ENCODE measurements at regions not wholly inside any gene's neighbourhood (a gene's known extent, or its start where the extent isn't known, plus 50 kb on each side); places are given as distances from the start of the nearest gene placed in this dataset.

DNA sequence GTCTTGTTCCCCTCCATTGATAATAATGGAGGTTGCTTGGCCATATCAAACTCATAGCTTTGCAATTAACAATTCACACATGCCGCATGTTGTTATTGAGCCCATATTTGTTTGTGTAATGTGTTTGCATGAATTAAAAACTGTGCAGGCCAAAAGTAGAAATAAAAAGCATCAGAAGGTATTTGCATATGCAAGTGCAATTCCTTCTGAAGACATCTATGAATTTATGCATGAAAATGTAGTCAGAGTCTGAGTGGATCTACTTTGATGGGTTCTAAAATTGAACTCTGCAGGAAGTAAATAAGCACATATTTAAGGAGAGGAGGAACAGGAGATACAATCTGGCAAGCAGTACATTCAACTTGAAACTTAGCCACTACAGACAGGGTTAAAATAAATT, 1004.6 kb upstream of the WWC1 start:
- no peak overlapping the region for H3K4me3 ChIP-seq (ENCODE audit: control insufficient read depth in 2 of 3, extremely low read depth in 1 of 3, insufficient read depth in 2 of 3, low read depth in 1 of 3, low read length in 3 of 3)
- no peak overlapping the region for H3K4me2 ChIP-seq (ENCODE audit: control insufficient read depth, extremely low read depth, insufficient read depth, low read depth, low read length)
- FAIRE-seq (no peak), DNase-seq (ENCODE audit: low read depth, low spot score) (no peak)
- no peaks in the 10 kb centered on the region for H4K20me1 ChIP-seq (ENCODE audit: control insufficient read depth, extremely low read depth, insufficient read depth, low read length)
- dilution Hi-C loops (cut with MboI; ENCODE audit: extremely low pct_ligation_motif_present, low sequenced_read_pairs) = no loop called here
- H2AFZ ChIP-seq (ENCODE audit: control insufficient read depth, low read length) = no peak overlapping the region
- no peak for TF ChIP-seq EZH2 (IDR thresholded peaks at IDR 0.05; ENCODE audit: low read length)
- no peak for TF ChIP-seq CTCF (optimal IDR thresholded peaks at IDR 0.05 in 1 of 3, IDR thresholded peaks at IDR 0.05 in 1 of 3, conservative IDR thresholded peaks at IDR 0.05 in 1 of 3; ENCODE audit: extremely low read depth in 1 of 3, insufficient read depth in 2 of 3, low read length in 3 of 3)
- no peaks in the 10 kb centered on the region for H3K27me3 ChIP-seq (ENCODE audit: control insufficient read depth, extremely low read depth, insufficient read depth, low read length)
- H3K79me2 ChIP-seq (ENCODE audit: control insufficient read depth, insufficient read depth, low read length) = no peaks in the 10 kb centered on the region
- H3K27ac ChIP-seq (ENCODE audit: control insufficient read depth, insufficient read depth, low read length) = no peak overlapping the region
- no peaks in the 10 kb centered on the region for H3K9me3 ChIP-seq (ENCODE audit: control insufficient read depth, low read depth, low read length)
- no peaks in the 10 kb centered on the region for H3K4me1 ChIP-seq (ENCODE audit: control insufficient read depth, extremely low read depth, insufficient read depth, low read length)
- H3K9ac ChIP-seq (ENCODE audit: control insufficient read depth, extremely low read depth, insufficient read depth, low read length) = no peak overlapping the region
- no peaks in the 10 kb centered on the region for H3K9me1 ChIP-seq (ENCODE audit: control insufficient read depth, extremely low read depth, insufficient read depth, low read length)
- H3K36me3 ChIP-seq (ENCODE audit: control insufficient read depth in 2 of 2, extremely low read depth in 1 of 2, insufficient read depth in 2 of 2, low read length in 2 of 2) = no peaks in the 10 kb centered on the region

DNA sequence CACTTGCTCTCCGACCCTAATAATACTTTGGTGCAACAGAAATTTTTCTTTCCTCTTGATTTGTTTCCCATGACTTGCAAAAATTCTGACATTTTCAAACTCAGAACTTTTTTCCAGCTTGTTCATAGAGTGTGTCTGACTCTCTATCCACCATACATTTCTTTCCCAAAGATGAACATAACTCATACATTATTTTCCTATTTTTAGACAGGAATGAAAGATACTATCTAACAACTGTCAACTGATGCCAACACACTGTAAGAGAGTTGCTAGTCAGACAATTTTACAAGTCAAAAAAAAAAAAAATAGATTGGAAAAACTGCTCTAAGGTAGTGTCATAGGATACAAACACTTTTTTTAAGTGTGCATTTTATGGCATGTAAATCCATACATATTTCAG, 1001.0 kb upstream of the WWC1 start:
- dilution Hi-C loops (cut with MboI; ENCODE audit: extremely low pct_ligation_motif_present, low sequenced_read_pairs) = no loop called here
- H3K79me2 ChIP-seq (ENCODE audit: control insufficient read depth, insufficient read depth, low read length) = no peaks in the 10 kb centered on the region
- no peak overlapping the region for H3K4me2 ChIP-seq (ENCODE audit: control insufficient read depth, extremely low read depth, insufficient read depth, low read depth, low read length)
- DNase-seq (ENCODE audit: low read depth, low spot score) (no peak), FAIRE-seq (no peak)
- no peaks in the 10 kb centered on the region for H3K9me3 ChIP-seq (ENCODE audit: control insufficient read depth, low read depth, low read length)
- TF ChIP-seq EZH2 (IDR thresholded peaks at IDR 0.05; ENCODE audit: low read length) = no peak
- TF ChIP-seq CTCF (optimal IDR thresholded peaks at IDR 0.05 in 1 of 3, IDR thresholded peaks at IDR 0.05 in 1 of 3, conservative IDR thresholded peaks at IDR 0.05 in 1 of 3; ENCODE audit: extremely low read depth in 1 of 3, insufficient read depth in 2 of 3, low read length in 3 of 3) = no peak
- H4K20me1 ChIP-seq (ENCODE audit: control insufficient read depth, extremely low read depth, insufficient read depth, low read length) = no peaks in the 10 kb centered on the region
- peaks cover 14% of the 10 kb centered on the region for H3K4me1 ChIP-seq (ENCODE audit: control insufficient read depth, extremely low read depth, insufficient read depth, low read length)
- H3K9me1 ChIP-seq (ENCODE audit: control insufficient read depth, extremely low read depth, insufficient read depth, low read length) = no peaks in the 10 kb centered on the region
- no peak overlapping the region for H2AFZ ChIP-seq (ENCODE audit: control insufficient read depth, low read length)
- no peaks in the 10 kb centered on the region for H3K27me3 ChIP-seq (ENCODE audit: control insufficient read depth, extremely low read depth, insufficient read depth, low read length)
- no peaks in the 10 kb centered on the region for H3K36me3 ChIP-seq (ENCODE audit: control insufficient read depth in 2 of 2, extremely low read depth in 1 of 2, insufficient read depth in 2 of 2, low read length in 2 of 2)
- no peak overlapping the region for H3K27ac ChIP-seq (ENCODE audit: control insufficient read depth, insufficient read depth, low read length)
- no peak overlapping the region for H3K4me3 ChIP-seq (ENCODE audit: control insufficient read depth in 2 of 3, extremely low read depth in 1 of 3, insufficient read depth in 2 of 3, low read depth in 1 of 3, low read length in 3 of 3)
- H3K9ac ChIP-seq (ENCODE audit: control insufficient read depth, extremely low read depth, insufficient read depth, low read length) = no peak overlapping the region

All from keratinocyte (primary cell).